HEK293 (cell line): ENCODE measurements at regions not wholly inside any gene's neighbourhood (a gene's known extent, or its start where the extent isn't known, plus 50 kb on each side); places are given as distances from the start of the nearest gene placed in this dataset.
"Not testable (repeated sequence)": the region's sequence is repeated elsewhere in the genome, so short reads cannot be mapped to it uniquely, and the experiment has no call there.

Source experiments
- MYNN ChIP-seq: fragments of 450-650 bp; formaldehyde crosslinking; IDR thresholded peaks from 2 replicates; pipeline ENCODE4 v1.5.1; 2016; ENCODE audit warnings: missing biosample characterization, missing genetic modification characterization, borderline replicate concordance
- SP3 ChIP-seq: fragments of 450-650 bp; formaldehyde crosslinking; IDR thresholded peaks from 2 replicates; pipeline ENCODE4 v1.5.1; 2016; ENCODE audit warnings: missing biosample characterization, missing genetic modification characterization
- YY1 ChIP-seq: fragments of 450-650 bp; formaldehyde crosslinking; IDR thresholded peaks from 2 replicates; pipeline ENCODE4 v1.5.1; 2018; ENCODE audit warnings: missing biosample characterization, missing genetic modification characterization
- ZNF114 ChIP-seq: fragments of 450-650 bp; formaldehyde crosslinking; IDR thresholded peaks from 2 replicates; pipeline ENCODE4 v1.5.0; 2017; ENCODE audit warnings: missing biosample characterization, missing genetic modification characterization
- ZNF140 ChIP-seq: fragments of 450-650 bp; formaldehyde crosslinking; IDR thresholded peaks from 2 replicates; pipeline ENCODE4 v1.5.1; 2016; ENCODE audit warnings: missing biosample characterization, missing genetic modification characterization
- ZNF274 ChIP-seq, 2 experiments: fragments of 200-500 bp in 1 of 2; fragments of 450-650 bp in 1 of 2; sonication (Bioruptor generic) in 1 of 2; formaldehyde crosslinking in 1 of 2; IDR thresholded peaks; 2 replicates each; pipeline versions ENCODE4 v1.5.1 to v1.6.1; 2014 to 2016; ENCODE audit warnings: borderline replicate concordance in 1 of 2, inconsistent platforms in 1 of 2, low read length in 1 of 2, missing biosample characterization in 1 of 2, missing genetic modification characterization in 1 of 2
- ZNF624 ChIP-seq: fragments of 450-650 bp; formaldehyde crosslinking; IDR thresholded peaks from 2 replicates; pipeline ENCODE4 v1.5.1; 2017; ENCODE audit warnings: missing biosample characterization, missing genetic modification characterization
- TF ChIP-seq, protein P1 (sequence below): fragments of 450-650 bp; formaldehyde crosslinking; IDR thresholded peaks from 2 replicates; pipeline ENCODE4 v1.5.1; 2017; ENCODE audit warnings: missing biosample characterization, missing genetic modification characterization
- TF ChIP-seq, protein P2 (sequence below): fragments of 450-650 bp; formaldehyde crosslinking; IDR thresholded peaks from 2 replicates; pipeline ENCODE4 v1.5.1; 2016; ENCODE audit warnings: missing biosample characterization, missing genetic modification characterization
- TF ChIP-seq, protein P3 (sequence below): fragments of 450-650 bp; formaldehyde crosslinking; IDR thresholded peaks from 2 replicates; pipeline ENCODE4 v1.5.1; 2016; ENCODE audit warnings: missing biosample characterization, missing genetic modification characterization

DNA sequence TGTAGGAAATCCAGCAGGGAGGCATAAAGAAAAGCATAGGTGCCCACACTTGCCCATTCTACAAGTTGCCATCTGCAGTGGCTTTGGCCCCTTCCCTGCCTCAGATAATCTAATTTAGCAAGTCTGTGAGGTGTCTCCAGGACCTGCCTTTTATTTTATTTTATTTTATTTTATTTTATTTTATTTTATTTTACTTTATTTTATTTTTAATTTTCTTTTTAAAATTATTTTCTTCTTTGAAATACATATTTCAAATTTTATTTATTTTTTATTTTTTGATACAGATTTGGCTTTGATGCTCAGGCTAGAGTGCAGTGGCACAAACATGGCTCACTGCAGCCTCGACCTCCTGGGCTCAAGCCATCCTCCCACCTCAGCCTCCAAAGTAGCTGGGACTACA is 51.0 kb upstream of the GSC start:
- TF ChIP-seq, protein P1, sequence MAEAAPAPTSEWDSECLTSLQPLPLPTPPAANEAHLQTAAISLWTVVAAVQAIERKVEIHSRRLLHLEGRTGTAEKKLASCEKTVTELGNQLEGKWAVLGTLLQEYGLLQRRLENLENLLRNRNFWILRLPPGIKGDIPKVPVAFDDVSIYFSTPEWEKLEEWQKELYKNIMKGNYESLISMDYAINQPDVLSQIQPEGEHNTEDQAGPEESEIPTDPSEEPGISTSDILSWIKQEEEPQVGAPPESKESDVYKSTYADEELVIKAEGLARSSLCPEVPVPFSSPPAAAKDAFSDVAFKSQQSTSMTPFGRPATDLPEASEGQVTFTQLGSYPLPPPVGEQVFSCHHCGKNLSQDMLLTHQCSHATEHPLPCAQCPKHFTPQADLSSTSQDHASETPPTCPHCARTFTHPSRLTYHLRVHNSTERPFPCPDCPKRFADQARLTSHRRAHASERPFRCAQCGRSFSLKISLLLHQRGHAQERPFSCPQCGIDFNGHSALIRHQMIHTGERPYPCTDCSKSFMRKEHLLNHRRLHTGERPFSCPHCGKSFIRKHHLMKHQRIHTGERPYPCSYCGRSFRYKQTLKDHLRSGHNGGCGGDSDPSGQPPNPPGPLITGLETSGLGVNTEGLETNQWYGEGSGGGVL: not testable (repeated sequence)
- not testable (repeated sequence) for TF ChIP-seq ZNF114; ZNF274 (IDR thresholded peaks at IDR 0.05; ENCODE audit: low read length); ZNF274 (tag by site-specific recombination; IDR thresholded peaks at IDR 0.05; ENCODE audit: borderline replicate concordance); SP3; YY1 (tag by site-specific recombination); ZNF140 (tag by site-specific recombination); MYNN; ZNF624 (tag by site-specific recombination)
- TF ChIP-seq, protein P2, sequence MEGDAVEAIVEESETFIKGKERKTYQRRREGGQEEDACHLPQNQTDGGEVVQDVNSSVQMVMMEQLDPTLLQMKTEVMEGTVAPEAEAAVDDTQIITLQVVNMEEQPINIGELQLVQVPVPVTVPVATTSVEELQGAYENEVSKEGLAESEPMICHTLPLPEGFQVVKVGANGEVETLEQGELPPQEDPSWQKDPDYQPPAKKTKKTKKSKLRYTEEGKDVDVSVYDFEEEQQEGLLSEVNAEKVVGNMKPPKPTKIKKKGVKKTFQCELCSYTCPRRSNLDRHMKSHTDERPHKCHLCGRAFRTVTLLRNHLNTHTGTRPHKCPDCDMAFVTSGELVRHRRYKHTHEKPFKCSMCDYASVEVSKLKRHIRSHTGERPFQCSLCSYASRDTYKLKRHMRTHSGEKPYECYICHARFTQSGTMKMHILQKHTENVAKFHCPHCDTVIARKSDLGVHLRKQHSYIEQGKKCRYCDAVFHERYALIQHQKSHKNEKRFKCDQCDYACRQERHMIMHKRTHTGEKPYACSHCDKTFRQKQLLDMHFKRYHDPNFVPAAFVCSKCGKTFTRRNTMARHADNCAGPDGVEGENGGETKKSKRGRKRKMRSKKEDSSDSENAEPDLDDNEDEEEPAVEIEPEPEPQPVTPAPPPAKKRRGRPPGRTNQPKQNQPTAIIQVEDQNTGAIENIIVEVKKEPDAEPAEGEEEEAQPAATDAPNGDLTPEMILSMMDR (tag by site-specific recombination): not testable (repeated sequence)
- TF ChIP-seq, protein P3, sequence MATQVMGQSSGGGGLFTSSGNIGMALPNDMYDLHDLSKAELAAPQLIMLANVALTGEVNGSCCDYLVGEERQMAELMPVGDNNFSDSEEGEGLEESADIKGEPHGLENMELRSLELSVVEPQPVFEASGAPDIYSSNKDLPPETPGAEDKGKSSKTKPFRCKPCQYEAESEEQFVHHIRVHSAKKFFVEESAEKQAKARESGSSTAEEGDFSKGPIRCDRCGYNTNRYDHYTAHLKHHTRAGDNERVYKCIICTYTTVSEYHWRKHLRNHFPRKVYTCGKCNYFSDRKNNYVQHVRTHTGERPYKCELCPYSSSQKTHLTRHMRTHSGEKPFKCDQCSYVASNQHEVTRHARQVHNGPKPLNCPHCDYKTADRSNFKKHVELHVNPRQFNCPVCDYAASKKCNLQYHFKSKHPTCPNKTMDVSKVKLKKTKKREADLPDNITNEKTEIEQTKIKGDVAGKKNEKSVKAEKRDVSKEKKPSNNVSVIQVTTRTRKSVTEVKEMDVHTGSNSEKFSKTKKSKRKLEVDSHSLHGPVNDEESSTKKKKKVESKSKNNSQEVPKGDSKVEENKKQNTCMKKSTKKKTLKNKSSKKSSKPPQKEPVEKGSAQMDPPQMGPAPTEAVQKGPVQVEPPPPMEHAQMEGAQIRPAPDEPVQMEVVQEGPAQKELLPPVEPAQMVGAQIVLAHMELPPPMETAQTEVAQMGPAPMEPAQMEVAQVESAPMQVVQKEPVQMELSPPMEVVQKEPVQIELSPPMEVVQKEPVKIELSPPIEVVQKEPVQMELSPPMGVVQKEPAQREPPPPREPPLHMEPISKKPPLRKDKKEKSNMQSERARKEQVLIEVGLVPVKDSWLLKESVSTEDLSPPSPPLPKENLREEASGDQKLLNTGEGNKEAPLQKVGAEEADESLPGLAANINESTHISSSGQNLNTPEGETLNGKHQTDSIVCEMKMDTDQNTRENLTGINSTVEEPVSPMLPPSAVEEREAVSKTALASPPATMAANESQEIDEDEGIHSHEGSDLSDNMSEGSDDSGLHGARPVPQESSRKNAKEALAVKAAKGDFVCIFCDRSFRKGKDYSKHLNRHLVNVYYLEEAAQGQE: not testable (repeated sequence)
